ENCODE measurements at regions not wholly inside any gene's neighbourhood (a gene's known extent, or its start where the extent isn't known, plus 50 kb on each side); places are given as distances from the start of the nearest gene placed in this dataset.

DNA sequence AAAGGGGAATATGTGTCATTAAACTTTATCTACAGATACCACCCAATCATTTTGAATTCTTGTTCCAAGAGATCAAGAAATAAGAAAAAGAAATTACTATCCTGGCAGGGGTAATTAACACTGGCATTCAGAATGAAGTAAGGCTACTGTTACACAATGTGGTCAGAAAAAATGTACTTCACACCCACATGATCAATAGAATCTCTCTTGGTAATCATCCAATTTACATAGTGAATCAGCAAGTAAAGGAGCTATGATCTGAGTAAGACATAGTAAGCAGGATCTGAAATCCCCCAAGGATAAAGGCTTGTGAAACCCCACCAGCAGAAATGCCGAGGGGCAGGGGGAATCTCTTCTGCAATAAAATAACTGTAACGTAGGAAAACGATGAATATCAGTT lies 466.5 kb downstream of the FAM181B start:
- H3K27ac ChIP-seq (ENCODE audit: insufficient read length, low read depth, low read length) = no peak overlapping the region
- H3K9ac ChIP-seq (ENCODE audit: extremely low read depth, insufficient read length, low read length) = no peak overlapping the region
- H2AK5ac ChIP-seq (ENCODE audit: insufficient read length, low read length) = no peak overlapping the region
- H3K23me2 ChIP-seq (ENCODE audit: insufficient read length, low read depth, low read length, poor library complexity, severe bottlenecking) = no peaks in the 10 kb centered on the region
- no peaks in the 10 kb centered on the region for H3K27me3 Mint-ChIP-seq (ENCODE audit: low read depth)
- TF ChIP-seq, protein P1, sequence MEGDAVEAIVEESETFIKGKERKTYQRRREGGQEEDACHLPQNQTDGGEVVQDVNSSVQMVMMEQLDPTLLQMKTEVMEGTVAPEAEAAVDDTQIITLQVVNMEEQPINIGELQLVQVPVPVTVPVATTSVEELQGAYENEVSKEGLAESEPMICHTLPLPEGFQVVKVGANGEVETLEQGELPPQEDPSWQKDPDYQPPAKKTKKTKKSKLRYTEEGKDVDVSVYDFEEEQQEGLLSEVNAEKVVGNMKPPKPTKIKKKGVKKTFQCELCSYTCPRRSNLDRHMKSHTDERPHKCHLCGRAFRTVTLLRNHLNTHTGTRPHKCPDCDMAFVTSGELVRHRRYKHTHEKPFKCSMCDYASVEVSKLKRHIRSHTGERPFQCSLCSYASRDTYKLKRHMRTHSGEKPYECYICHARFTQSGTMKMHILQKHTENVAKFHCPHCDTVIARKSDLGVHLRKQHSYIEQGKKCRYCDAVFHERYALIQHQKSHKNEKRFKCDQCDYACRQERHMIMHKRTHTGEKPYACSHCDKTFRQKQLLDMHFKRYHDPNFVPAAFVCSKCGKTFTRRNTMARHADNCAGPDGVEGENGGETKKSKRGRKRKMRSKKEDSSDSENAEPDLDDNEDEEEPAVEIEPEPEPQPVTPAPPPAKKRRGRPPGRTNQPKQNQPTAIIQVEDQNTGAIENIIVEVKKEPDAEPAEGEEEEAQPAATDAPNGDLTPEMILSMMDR (conservative IDR thresholded peaks at IDR 0.05) = no peak
- no peak overlapping the region for H3K18ac ChIP-seq (ENCODE audit: insufficient read length, low read depth, low read length)
- H3K9me3 ChIP-seq (ENCODE audit: control insufficient read depth, low read depth, low read length) = no peaks in the 10 kb centered on the region
- H3K4me3 Mint-ChIP-seq = no peak overlapping the region
- no peaks in the 10 kb centered on the region for H3K27me3 ChIP-seq (ENCODE audit: insufficient read depth, low read length)
- H3K14ac ChIP-seq (ENCODE audit: insufficient read depth, low read length) = no peak overlapping the region
- H3K79me1 ChIP-seq (ENCODE audit: insufficient read depth, low read depth, low read length, poor library complexity, severe bottlenecking) = no peaks in the 10 kb centered on the region
- no peak overlapping the region for H3K4ac ChIP-seq (ENCODE audit: low read depth, low read length)
- H3K56ac ChIP-seq (ENCODE audit: insufficient read length, low read depth, low read length) = no peak overlapping the region
- no peak overlapping the region for H3K23ac ChIP-seq (ENCODE audit: insufficient read length, low read depth, low read length)
- no peak for DNase-seq
- no peaks in the 10 kb centered on the region for H3K79me2 ChIP-seq (ENCODE audit: insufficient read depth, low read length)
- no peak overlapping the region for H3T11ph ChIP-seq (ENCODE audit: low read length)
- H2BK120ac ChIP-seq (ENCODE audit: low read depth, low read length, poor library complexity, severe bottlenecking) = no peak overlapping the region
- H3K4me1 ChIP-seq (ENCODE audit: insufficient read depth, low read length) = no peaks in the 10 kb centered on the region
- H4K91ac ChIP-seq (ENCODE audit: insufficient read length, low read depth, low read length) = no peak overlapping the region
- H2BK12ac ChIP-seq (ENCODE audit: insufficient read length, low read depth, low read length) = no peak overlapping the region
- no peak overlapping the region for H4K5ac ChIP-seq (ENCODE audit: insufficient read length, low read depth, low read length)
- H3K27ac Mint-ChIP-seq = no peak overlapping the region
- H4K8ac ChIP-seq (replicated peaks; ENCODE audit: insufficient read length, low read depth, low read length) = no peak overlapping the region
- no peak overlapping the region for H2BK15ac ChIP-seq (ENCODE audit: low read depth, low read length)
- no CpG with 5 or more reads among the region's 3 CpGs for WGBS (ENCODE audit: extremely low coverage, insufficient read length, low lambda C conversion rate)
- no peaks in the 10 kb centered on the region for H3K36me3 Mint-ChIP-seq (ENCODE audit: insufficient read depth in 1 of 3, low read depth in 3 of 3)
- H3K4me1 Mint-ChIP-seq = peaks cover 10 to 16% of the 10 kb centered on the region in 2 experiments
- H2BK20ac ChIP-seq (ENCODE audit: low read depth, low read length, poor library complexity, severe bottlenecking) = no peak overlapping the region
- no peak overlapping the region for H2AFZ ChIP-seq (ENCODE audit: low read length)
- H2BK5ac ChIP-seq (ENCODE audit: insufficient read length, low read length) = no peak overlapping the region
- H3K4me2 ChIP-seq (ENCODE audit: insufficient read depth, insufficient read length, low read length) = no peak overlapping the region
- H3K9me3 Mint-ChIP-seq = no peaks in the 10 kb centered on the region
- no peaks in the 10 kb centered on the region for H4K20me1 ChIP-seq (ENCODE audit: control insufficient read depth, insufficient read depth, insufficient read length)

Data from H9 (cell line).